Loucy (cell line): ENCODE measurements at regions not wholly inside any gene's neighbourhood (a gene's known extent, or its start where the extent isn't known, plus 50 kb on each side); places are given as distances from the start of the nearest gene placed in this dataset.

Experiments
- CTCF ChIP-seq: fragments of 200-600 bp; sonication (generic); conservative IDR thresholded peaks from 2 replicates; pipeline ENCODE4 v1.5.1; 2014; ENCODE audit warnings: mild to moderate bottlenecking, antibody characterized with exemption, low read length
- EZH2phosphoT487 ChIP-seq: fragments of 200-600 bp; IDR thresholded peaks from 2 replicates; pipeline ENCODE4 v1.6.1; 2018; ENCODE audit warnings: antibody characterized with exemption, mild to moderate bottlenecking, moderate library complexity, borderline replicate concordance

DNA sequence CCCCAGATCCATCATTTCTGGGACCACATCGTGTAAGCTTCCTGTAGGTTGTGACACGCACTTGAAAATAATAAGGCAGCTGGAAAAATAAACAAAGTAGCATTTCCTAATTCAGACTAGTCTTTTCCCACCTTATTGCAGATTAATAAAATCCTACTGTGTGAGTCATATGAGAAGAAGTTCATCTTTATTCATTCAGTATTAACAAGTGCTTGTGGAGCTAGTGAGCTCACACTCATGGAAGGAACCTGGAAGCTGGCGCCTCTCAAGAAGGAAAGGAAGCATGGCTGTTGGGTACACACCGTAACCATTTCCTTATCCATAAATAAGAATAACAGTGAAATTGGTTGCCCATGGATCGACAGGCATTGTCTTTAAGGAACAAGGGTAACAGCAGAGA is 152.6 kb upstream of the PFKP start:
- TF ChIP-seq CTCF (no peak), EZH2phosphoT487 (no peak)
